Natural killer cell treated with Interleukin-12 subunit alpha and Interleukin-12 subunit beta and Interleukin-15 and Interleukin-18, amount 100 ng/mL, for 72 hours (primary cell): ENCODE measurements at regions not wholly inside any gene's neighbourhood (a gene's known extent, or its start where the extent isn't known, plus 50 kb on each side); places are given as distances from the start of the nearest gene placed in this dataset.
A peak's percentile ranks its signal among the peaks of the same experiment; 100 is the strongest.

Experiments
- ATAC-seq, 2 donors: fragments of 150-1000 bp; cut with Tn5 transposase in 1 of 2; sonication (Bioruptor Pico), chemical (Tn5 transposase) in 1 of 2; 2 replicates each; pipeline ENCODE4 v1.10.0; 2021
- DNase-seq: peaks from one replicate; pipeline ENCODE4 v3.0.0; 2022; ENCODE audit warnings: low spot score
- H3K27ac Mint-ChIP-seq, 2 donors: 1 replicate in 1 of 2; 2 replicates in 1 of 2; pipeline ENCODE4 v1.8.0; 2022; ENCODE audit warnings: mixed read lengths in 2 of 2, mild to moderate bottlenecking in 1 of 2, moderate library complexity in 1 of 2
- H3K27me3 Mint-ChIP-seq, 2 donors: 1 replicate in 1 of 2; 2 replicates in 1 of 2; pipeline ENCODE4 v1.8.0; 2022; ENCODE audit warnings: mixed read lengths in 2 of 2
- H3K36me3 Mint-ChIP-seq: one replicate; pipeline ENCODE4 v1.8.0; 2022; ENCODE audit warnings: mixed read lengths
- H3K4me1 Mint-ChIP-seq, 2 donors: 1 replicate in 1 of 2; 2 replicates in 1 of 2; pipeline ENCODE4 v1.8.0; 2022; ENCODE audit warnings: low read depth in 2 of 2, mixed read lengths in 2 of 2, mild to moderate bottlenecking in 1 of 2
- H3K4me3 Mint-ChIP-seq: one replicate; pipeline ENCODE4 v1.8.0; 2022; ENCODE audit warnings: mixed read lengths
- H3K9me3 Mint-ChIP-seq: 2 replicates; pipeline ENCODE4 v1.8.0; 2022; ENCODE audit warnings: mixed read lengths

DNA sequence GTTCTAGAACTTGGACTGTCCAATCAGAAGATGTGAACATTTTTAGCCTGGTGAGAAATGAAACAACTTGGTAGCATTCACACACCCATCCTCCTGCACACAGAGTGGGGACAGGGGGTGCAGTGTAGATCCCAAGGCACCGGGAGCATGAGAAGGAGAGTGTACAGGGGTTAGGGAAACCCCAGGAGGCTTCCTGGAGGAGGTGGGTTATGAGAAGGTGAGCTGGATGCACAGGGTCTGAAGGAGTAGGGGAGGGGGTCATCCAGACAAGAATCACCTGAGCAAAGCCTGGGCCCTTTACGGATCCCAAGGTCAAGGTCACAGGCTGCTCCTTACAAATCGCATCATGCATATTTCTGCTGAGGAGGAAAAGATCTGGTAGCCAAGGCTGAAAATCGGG, 117.5 kb upstream of the TMPRSS2 start:
- no peak for ATAC-seq
- Mint-ChIP-seq H3K9me3 (no peaks in the 10 kb centered on the region), H3K27ac (no peak overlapping the region), H3K4me1 (no peaks in the 10 kb centered on the region), H3K4me3 (no peak overlapping the region), H3K36me3 (no peaks in the 10 kb centered on the region), H3K27me3 (peaks cover 11 to 46% of the 10 kb centered on the region in 2 donors)
- DNase-seq: peak; percentile 6

DNA sequence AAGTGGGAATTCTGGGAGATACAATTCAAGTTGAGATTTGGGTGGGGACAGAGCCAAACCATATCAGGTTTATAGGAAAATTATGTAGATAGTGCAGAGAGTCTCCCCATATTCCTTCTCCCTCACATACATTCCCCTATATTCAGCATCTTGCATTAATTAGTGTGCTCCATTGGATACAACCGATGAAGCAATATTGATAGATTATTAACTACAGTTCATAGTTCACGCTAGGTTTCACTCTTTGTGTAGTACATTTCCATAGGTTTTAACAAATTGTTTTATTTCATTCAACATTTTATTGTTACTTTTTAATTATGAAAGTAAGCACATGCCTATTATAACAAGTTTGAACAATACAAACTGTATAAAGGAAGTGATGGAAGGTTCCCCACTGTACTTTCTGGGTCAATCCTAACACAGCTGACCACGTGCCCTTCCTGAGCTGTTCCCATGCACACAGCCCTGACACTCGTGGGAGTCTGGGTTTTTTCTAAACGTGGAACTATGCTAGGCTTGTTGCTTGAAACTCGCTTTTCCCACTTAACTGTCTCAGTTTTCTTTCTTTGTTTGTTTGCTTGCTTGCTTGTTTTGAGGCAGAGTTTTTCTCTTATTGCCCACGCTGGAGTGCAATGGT, 116.8 kb upstream of the TMPRSS2 start:
- DNase-seq (peak; percentile 16), ATAC-seq (no peak)
- no peak overlapping the region for H3K27ac Mint-ChIP-seq
- no peaks in the 10 kb centered on the region for H3K4me1 Mint-ChIP-seq
- H3K4me3 Mint-ChIP-seq: no peak overlapping the region
- H3K27me3 Mint-ChIP-seq: peaks cover 14 to 49% of the 10 kb centered on the region in 2 donors
- H3K36me3 Mint-ChIP-seq: no peaks in the 10 kb centered on the region
- H3K9me3 Mint-ChIP-seq: no peaks in the 10 kb centered on the region

DNA sequence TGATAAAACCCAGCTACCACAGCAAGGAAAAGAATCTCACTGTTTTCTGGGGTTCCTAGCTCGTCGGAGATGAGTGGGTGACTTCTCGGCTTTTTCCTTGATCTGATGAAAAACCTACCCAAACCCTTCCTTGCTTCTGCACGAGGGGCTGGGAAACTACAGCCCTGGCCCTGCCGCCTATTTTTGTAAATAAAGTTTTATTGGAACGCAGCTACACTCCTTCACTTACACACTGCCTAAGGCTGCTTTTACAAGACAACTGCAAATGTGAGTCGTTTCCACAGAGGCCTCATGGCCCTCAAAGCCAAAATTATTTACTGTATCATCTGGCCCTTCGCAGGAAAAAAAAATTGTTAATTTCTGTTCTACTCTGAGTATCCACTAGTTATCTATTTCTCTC, 116.0 kb upstream of the TMPRSS2 start:
- Mint-ChIP-seq H3K36me3 (no peaks in the 10 kb centered on the region), H3K9me3 (no peaks in the 10 kb centered on the region), H3K4me3 (no peak overlapping the region), H3K27me3 (peaks cover 18 to 56% of the 10 kb centered on the region in 2 donors), H3K27ac (no peak overlapping the region), H3K4me1 (no peaks in the 10 kb centered on the region)
- no peak for ATAC-seq
- no peak for DNase-seq

DNA sequence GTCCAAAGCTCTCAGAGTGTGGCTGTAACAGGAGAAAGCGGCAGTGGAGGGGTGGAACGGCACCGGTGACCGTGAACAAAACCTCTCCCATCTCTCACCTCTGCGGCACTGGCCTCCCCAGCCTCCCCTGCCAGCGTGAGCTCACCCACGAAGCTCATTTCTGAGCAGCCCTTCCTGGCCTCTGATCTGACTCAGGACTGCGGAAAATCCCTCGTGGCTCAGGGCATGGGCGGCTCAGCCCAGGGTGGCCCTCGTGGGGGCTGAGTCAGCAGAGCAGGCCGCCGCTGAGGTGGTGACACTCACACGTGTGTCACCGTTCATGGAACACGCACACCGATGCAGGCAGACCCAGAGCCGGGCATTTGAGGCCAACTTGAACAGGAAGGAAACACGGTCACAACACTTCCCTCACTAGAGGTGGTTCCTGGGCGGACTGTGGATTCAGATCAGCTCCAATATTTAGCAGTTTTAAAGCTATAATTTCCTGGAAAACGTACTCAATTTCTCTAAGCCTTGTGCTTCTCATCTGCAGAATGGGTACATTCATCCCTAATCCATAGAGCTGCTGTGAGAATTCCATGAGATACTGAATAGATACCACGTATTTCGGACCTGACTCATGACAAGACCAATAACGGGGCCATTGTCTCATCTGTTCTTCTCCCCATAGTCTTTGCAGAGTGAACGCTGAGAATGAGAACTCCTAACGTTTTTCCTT, 115.0 kb upstream of the TMPRSS2 start:
- no peaks in the 10 kb centered on the region for H3K9me3 Mint-ChIP-seq
- H3K4me1 Mint-ChIP-seq: no peaks in the 10 kb centered on the region
- DNase-seq (peak; percentile 57), ATAC-seq (peak; percentile 46 to 58)
- H3K36me3 Mint-ChIP-seq: no peaks in the 10 kb centered on the region
- peaks cover 15 to 56% of the 10 kb centered on the region in 2 donors for H3K27me3 Mint-ChIP-seq
- H3K27ac Mint-ChIP-seq: no peak overlapping the region
- no peak overlapping the region for H3K4me3 Mint-ChIP-seq

DNA sequence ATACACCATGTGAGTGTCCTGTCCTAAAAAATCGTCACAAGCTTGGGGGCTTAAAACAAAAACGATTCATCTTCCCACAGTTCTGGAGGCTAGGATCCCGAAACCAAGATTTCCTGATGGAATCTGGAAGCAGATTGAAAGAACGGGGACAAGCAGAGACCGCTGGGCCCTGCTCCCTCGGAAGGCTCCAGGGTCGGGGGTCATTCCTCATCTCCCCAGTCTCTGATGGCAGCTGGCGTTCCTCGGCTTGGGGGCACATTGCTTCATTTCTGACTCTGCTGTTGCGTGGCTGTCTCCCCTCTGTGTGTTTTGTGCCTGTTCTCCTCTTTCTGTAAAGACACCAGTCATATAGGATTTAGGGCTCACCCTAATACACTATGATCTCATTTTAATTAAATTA, 114.2 kb upstream of the TMPRSS2 start:
- Mint-ChIP-seq H3K27me3 (peaks cover 15 to 57% of the 10 kb centered on the region in 2 donors), H3K9me3 (no peaks in the 10 kb centered on the region), H3K27ac (no peak overlapping the region), H3K4me1 (no peaks in the 10 kb centered on the region), H3K4me3 (no peak overlapping the region), H3K36me3 (no peaks in the 10 kb centered on the region)
- DNase-seq (no peak), ATAC-seq (no peak)

DNA sequence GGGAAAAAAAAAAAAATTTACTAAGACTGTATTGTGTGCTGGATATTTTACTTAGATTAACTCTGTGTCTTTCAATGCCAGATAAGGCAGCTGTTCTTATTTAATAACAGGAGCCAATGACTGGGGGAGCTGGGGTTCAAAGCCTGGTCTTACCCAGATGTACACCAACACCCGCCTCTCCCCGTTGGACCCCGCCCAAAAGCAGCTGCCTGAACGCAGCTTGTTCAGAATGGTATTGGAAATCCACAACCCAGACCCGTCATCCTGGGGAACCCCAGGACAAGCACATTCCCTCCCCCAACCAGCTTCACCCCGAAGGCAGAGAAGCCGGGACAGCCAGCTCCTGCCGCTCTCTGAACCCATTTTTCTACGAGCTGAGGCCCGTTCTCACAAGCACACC, 113.6 kb upstream of the TMPRSS2 start:
- H3K4me1 Mint-ChIP-seq: no peaks in the 10 kb centered on the region
- DNase-seq (no peak), ATAC-seq (no peak)
- H3K9me3 Mint-ChIP-seq: no peaks in the 10 kb centered on the region
- no peak overlapping the region for H3K4me3 Mint-ChIP-seq
- peaks cover 14 to 60% of the 10 kb centered on the region in 2 donors for H3K27me3 Mint-ChIP-seq
- H3K36me3 Mint-ChIP-seq: no peaks in the 10 kb centered on the region
- no peak overlapping the region for H3K27ac Mint-ChIP-seq

DNA sequence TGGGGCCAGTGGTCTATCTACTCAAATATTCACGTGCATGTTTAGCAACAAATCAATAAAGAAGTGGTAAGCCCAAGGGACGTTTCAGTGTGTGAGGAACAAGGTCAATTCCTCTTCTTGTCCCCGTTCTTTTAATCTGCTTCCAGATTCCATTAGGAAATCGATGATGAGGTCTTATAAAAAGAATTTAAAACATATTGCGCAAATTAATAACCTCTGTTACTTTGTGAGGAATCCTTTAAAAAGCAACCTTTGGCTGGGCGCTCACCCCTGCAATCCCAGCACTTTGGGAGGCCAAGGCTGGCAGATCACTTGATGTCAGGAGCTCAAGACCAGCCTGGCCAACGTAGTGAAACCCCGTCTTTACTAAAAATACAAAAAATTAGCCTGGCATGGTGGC, 113.0 kb upstream of the TMPRSS2 start:
- no peaks in the 10 kb centered on the region for H3K9me3 Mint-ChIP-seq
- no peaks in the 10 kb centered on the region for H3K4me1 Mint-ChIP-seq
- no peaks in the 10 kb centered on the region for H3K36me3 Mint-ChIP-seq
- DNase-seq: peak; percentile 29
- ATAC-seq: no peak
- H3K27ac Mint-ChIP-seq: no peak overlapping the region
- H3K4me3 Mint-ChIP-seq: no peak overlapping the region
- peaks cover 14 to 58% of the 10 kb centered on the region in 2 donors for H3K27me3 Mint-ChIP-seq

DNA sequence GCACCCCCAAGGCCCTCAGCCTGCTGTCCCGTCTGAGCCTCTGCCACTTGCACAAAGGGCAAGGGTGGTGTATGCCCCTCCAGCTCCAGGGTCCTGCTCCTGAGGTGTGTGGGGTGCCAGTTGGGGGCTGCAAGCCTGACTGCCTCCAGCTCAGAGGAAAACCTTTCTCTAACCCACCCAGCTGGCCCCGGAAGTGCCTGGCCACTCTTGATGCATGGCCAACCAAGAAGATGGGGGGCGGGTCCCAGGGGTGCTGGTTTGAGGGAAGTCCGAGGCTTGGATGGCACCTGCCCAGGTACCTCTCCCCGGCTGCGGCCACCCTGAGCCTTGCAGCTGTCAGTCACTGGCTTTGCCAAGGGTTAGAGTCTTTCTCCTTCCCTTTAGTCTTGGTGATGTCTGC, 112.6 kb upstream of the TMPRSS2 start:
- Mint-ChIP-seq H3K4me1 (no peaks in the 10 kb centered on the region), H3K27me3 (peaks cover 14 to 54% of the 10 kb centered on the region in 2 donors), H3K4me3 (no peak overlapping the region), H3K27ac (no peak overlapping the region), H3K36me3 (no peaks in the 10 kb centered on the region), H3K9me3 (no peaks in the 10 kb centered on the region)
- peak in 1 of 2 donors; percentile 22 for ATAC-seq
- peak; percentile 49 for DNase-seq

DNA sequence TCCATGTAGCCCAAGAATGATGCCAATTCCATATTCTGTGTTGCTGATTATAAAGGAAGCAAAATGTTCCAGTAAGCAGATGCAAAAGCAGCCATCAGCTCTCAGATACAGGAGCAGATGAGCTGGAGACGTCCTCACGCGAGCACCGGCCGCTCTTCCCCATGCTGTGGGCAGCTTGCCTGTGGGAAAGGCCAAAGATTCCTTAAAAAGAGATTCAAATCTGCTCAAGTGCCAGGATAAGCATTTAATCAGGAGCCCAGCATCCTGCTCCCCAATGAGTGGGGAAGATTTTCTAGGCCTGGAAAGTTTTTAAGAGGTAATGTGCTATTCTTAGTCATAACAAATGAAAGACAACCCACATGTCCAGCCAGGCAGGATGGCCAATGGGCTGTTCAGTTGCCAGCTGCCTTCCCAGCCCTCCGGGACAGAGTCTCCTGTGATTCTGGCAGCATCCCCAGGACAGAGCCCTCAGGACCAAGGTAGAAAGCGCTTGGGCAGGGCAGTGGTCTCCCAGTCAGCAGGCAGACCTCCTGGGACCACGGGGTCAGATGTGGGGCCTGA, 108.2 kb upstream of the TMPRSS2 start:
- ATAC-seq (no peak), DNase-seq (peak; percentile 54)
- Mint-ChIP-seq H3K9me3 (no peaks in the 10 kb centered on the region), H3K4me3 (no peak overlapping the region), H3K36me3 (no peaks in the 10 kb centered on the region), H3K4me1 (no peaks in the 10 kb centered on the region), H3K27me3 (peaks cover 16 to 17% of the 10 kb centered on the region in 2 donors), H3K27ac (no peak overlapping the region)

DNA sequence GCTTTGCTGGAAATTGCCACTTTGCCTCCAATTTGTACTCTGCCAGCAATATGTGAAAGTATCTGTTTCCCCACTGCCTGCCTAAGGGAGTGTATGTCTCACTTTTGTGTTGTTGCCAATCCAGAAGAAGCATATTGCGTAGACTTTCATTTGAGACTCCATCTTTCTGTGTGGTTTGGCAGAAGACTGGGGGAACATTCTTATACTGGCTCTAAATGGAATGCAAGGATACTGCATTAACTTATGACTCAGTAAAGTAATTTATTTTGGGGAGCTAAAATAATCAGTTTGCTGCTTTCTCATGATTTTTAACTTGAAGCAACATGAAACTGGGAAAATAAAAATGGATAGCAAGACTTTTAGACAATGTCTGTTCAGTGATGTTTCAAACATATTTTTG, 107.7 kb upstream of the TMPRSS2 start:
- no peaks in the 10 kb centered on the region for H3K9me3 Mint-ChIP-seq
- H3K4me1 Mint-ChIP-seq: no peaks in the 10 kb centered on the region
- ATAC-seq (no peak), DNase-seq (no peak)
- no peaks in the 10 kb centered on the region for H3K36me3 Mint-ChIP-seq
- no peak overlapping the region for H3K27ac Mint-ChIP-seq
- peaks cover 16 to 17% of the 10 kb centered on the region in 2 donors for H3K27me3 Mint-ChIP-seq
- H3K4me3 Mint-ChIP-seq: no peak overlapping the region

DNA sequence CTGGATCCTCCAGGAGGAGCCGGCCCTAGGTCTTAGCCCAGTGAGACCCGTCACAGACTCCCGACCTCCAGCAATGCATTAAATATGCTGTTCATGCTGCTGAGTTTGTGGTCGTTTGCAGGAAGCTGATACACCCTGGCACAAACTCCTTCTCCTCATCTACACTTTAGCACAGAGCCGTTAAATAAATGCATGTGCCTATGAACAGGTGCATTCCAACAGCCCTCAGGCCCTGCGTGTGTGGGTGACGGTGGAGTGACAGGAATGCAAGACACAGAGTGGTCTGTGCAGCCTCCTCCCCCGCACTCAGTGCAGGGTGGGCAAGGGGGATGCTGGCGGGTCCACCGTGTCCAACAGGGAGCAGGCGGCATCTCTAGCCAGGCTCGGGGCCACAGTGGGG, 106.6 kb upstream of the TMPRSS2 start:
- peaks cover 10 to 11% of the 10 kb centered on the region in 2 donors for H3K27me3 Mint-ChIP-seq

DNA sequence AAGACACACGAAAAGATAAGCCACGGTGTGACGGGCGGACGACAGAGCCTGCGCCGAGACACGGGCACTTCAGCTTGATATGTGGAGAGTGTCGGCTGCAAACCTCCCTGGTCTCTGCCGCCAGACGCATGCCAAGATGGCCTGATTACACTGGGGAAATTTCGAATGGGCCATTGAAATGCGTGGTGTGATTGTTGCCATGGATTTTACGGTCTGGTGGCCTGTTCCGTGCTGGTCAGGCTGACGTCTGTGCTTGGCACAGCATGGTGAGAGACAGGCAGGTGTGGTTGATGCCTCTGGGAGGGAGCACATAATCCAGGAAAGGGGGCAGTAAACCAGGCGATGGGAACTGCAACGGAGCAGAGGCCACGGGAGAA, 105.6 kb upstream of the TMPRSS2 start:
- DNase-seq (peak; percentile 51), ATAC-seq (no peak)
- H3K36me3 Mint-ChIP-seq: no peaks in the 10 kb centered on the region
- H3K4me1 Mint-ChIP-seq: no peaks in the 10 kb centered on the region
- no peaks in the 10 kb centered on the region for H3K9me3 Mint-ChIP-seq
- H3K27ac Mint-ChIP-seq: no peak overlapping the region
- H3K4me3 Mint-ChIP-seq: no peak overlapping the region
- peaks cover 9 to 12% of the 10 kb centered on the region in 2 donors for H3K27me3 Mint-ChIP-seq

More for the DNA sequence above, 106.6 kb upstream of the TMPRSS2 start:
- DNase-seq (peak; percentile 52), ATAC-seq (no peak)
- H3K36me3 Mint-ChIP-seq: no peaks in the 10 kb centered on the region
- no peaks in the 10 kb centered on the region for H3K4me1 Mint-ChIP-seq
- H3K4me3 Mint-ChIP-seq: no peak overlapping the region
- H3K27ac Mint-ChIP-seq: no peak overlapping the region
- no peaks in the 10 kb centered on the region for H3K9me3 Mint-ChIP-seq

DNA sequence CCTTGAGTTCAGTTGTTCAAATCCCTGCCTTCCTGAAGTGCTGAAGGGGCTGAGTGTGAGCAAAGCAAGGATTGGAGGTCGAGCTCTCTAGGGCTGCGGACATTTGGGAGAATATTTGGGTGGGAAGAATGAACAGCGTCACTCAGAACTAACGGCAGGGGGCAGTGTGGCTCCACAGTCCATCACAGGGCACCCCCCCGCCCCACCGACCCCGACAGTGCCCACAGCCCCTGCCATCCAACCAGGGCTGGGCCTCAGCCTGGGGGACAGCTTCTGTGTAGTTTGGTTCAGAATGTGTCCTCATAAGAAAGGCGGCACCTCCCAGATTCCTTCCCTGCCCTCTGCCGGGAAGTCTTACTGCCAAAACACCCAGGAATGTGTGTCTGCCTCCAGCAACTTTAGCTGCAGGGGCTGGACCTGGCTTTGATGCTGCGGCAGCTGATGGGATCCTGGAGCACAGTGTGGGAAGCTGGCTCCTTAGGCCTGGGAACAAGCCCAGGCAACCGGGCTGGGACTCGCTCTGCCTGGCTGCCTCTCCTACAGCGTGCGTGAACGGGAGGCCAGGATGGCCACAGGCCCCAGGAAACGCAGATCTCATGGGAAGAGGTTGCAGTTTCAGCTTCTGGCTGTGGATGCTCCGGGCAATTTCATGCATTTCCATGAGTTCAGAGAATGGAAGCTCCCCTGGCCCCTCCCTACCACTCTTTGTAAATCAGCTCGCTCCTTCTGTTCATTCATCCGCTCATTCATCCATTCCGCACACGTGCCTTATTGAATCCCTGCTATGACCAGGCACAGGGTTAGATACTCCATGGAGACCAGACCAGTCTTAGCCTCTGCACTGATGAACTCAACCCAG, 104.9 kb upstream of the TMPRSS2 start:
- no peaks in the 10 kb centered on the region for H3K9me3 Mint-ChIP-seq
- H3K36me3 Mint-ChIP-seq: no peaks in the 10 kb centered on the region
- H3K4me1 Mint-ChIP-seq: no peaks in the 10 kb centered on the region
- no peak overlapping the region for H3K27ac Mint-ChIP-seq
- DNase-seq (peak; percentile 32), ATAC-seq (peak in 1 of 2 donors; percentile 44)
- H3K4me3 Mint-ChIP-seq: no peak overlapping the region
- H3K27me3 Mint-ChIP-seq: peaks cover 9 to 17% of the 10 kb centered on the region in 2 donors
